ENCODE measurements at regions not wholly inside any gene's neighbourhood (a gene's known extent, or its start where the extent isn't known, plus 50 kb on each side); places are given as distances from the start of the nearest gene placed in this dataset.

- TF ChIP-seq CTCF (conservative IDR thresholded peaks at IDR 0.05; ENCODE audit: low read length) (no peak), EZH2phosphoT487 (IDR thresholded peaks at IDR 0.05; ENCODE audit: borderline replicate concordance) (no peak)
These were observed 82.2 kb downstream of the ICOS start for GRCh38 chr2:204018717-204019116.
